Neural progenitor cell (in vitro differentiated cells): ENCODE measurements at regions not wholly inside any gene's neighbourhood (a gene's known extent, or its start where the extent isn't known, plus 50 kb on each side); places are given as distances from the start of the nearest gene placed in this dataset.

Source experiments
- DNase-seq: peaks from one replicate; pipeline ENCODE4 v3.0.0-alpha.2; 2016; ENCODE audit warnings: low spot score
- H2AFZ ChIP-seq: fragments of 200-600 bp; sonication (generic); replicated peaks from 2 replicates; pipeline ENCODE4 v1.6.1; 2016; ENCODE audit warnings: antibody characterized with exemption
- H3F3A ChIP-seq: fragments of 200-600 bp; sonication (generic); 2 replicates; pipeline ENCODE4 v1.6.1; 2016; ENCODE audit warnings: antibody characterized with exemption, low read depth
- H3K27ac ChIP-seq: fragments of 200-600 bp; sonication (generic); 2 replicates; pipeline ENCODE4 v1.5.1; 2016; ENCODE audit warnings: mild to moderate bottlenecking
- H3K27me3 ChIP-seq: fragments of 200-600 bp; sonication (generic); 2 replicates; pipeline ENCODE4 v1.6.1; 2016; ENCODE audit warnings: mild to moderate bottlenecking, moderate library complexity
- H3K36me3 ChIP-seq: fragments of 200-600 bp; sonication (generic); 2 replicates; pipeline ENCODE4 v1.5.1; 2016
- H3K4me1 ChIP-seq: fragments of 200-600 bp; sonication (generic); 2 replicates; pipeline ENCODE4 v1.6.1; 2016; ENCODE audit warnings: mixed run types
- H3K4me2 ChIP-seq: fragments of 200-600 bp; sonication (generic); 2 replicates; pipeline ENCODE4 v1.6.1; 2016
- H3K4me3 ChIP-seq: fragments of 200-600 bp; sonication (generic); 2 replicates; pipeline ENCODE4 v1.5.1; 2016
- H3K79me2 ChIP-seq: fragments of 200-600 bp; sonication (generic); 2 replicates; pipeline ENCODE4 v1.6.1; 2016; ENCODE audit warnings: low read depth
- H3K9ac ChIP-seq: fragments of 200-600 bp; sonication (generic); 2 replicates; pipeline ENCODE4 v1.6.1; 2016
- H3K9me3 ChIP-seq: fragments of 200-600 bp; sonication (generic); 2 replicates; pipeline ENCODE4 v1.5.1; 2016; ENCODE audit warnings: low read depth
- H4K20me1 ChIP-seq: fragments of 200-600 bp; sonication (generic); 2 replicates; pipeline ENCODE4 v1.6.1; 2016; ENCODE audit warnings: low read depth
- H3K27ac Mint-ChIP-seq: 3 replicates; pipeline ENCODE4 v1.8.0; 2021; ENCODE audit warnings: mixed read lengths
- H3K27me3 Mint-ChIP-seq: 2 replicates; pipeline ENCODE4 v1.8.0; 2022; ENCODE audit warnings: low read depth, mild to moderate bottlenecking, inconsistent platforms, moderate library complexity, mixed read lengths; ENCODE audit not compliant: insufficient read depth
- H3K36me3 Mint-ChIP-seq: 3 replicates; pipeline ENCODE4 v1.8.0; 2021; ENCODE audit warnings: mixed read lengths
- H3K4me1 Mint-ChIP-seq: 3 replicates; pipeline ENCODE4 v1.8.0; 2021; ENCODE audit warnings: mixed read lengths
- H3K4me3 Mint-ChIP-seq: 3 replicates; pipeline ENCODE4 v1.8.0; 2021; ENCODE audit warnings: mild to moderate bottlenecking, moderate library complexity, mixed read lengths
- H3K9me3 Mint-ChIP-seq: 3 replicates; pipeline ENCODE4 v1.8.0; 2020; ENCODE audit warnings: mixed read lengths
- EZH2 ChIP-seq: fragments of 200-600 bp; sonication (generic); IDR thresholded peaks from 2 replicates; pipeline ENCODE4 v1.6.1; 2017; ENCODE audit warnings: antibody characterized with exemption, mild to moderate bottlenecking, moderate library complexity
- EZH2phosphoT487 ChIP-seq: fragments of 200-600 bp; sonication (generic); IDR thresholded peaks from 2 replicates; pipeline ENCODE4 v1.6.1; 2017; ENCODE audit warnings: antibody characterized with exemption
- TF ChIP-seq, protein P1 (sequence below): fragments of 200-600 bp; sonication (generic); IDR thresholded peaks from 2 replicates; pipeline ENCODE4 v1.5.1; 2017; ENCODE audit warnings: antibody characterized with exemption, mild to moderate bottlenecking

DNA sequence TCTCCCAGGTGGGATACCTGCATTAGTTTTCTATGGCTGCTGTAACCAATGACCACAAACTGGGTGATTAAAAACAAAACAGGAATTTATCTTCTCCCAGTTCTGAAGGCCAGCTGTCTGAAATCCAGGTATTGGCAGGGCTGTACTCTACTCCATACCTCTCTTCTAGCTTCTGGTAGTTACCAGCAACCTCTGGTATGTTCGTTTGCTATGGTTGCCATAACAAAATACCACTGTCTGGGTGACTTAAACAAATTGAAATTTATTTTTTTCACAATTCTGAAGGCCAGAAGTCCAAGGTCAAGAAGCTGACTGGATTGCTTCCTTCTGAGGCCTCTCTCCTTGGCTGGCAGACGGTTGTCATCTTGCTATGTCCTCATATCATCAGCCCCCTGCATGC is 642.1 kb upstream of the TENM3 start:
- Mint-ChIP-seq H3K27ac (no peak overlapping the region), H3K4me3 (no peak overlapping the region), H3K9me3 (no peaks in the 10 kb centered on the region), H3K27me3 (peaks cover 5% of the 10 kb centered on the region), H3K4me1 (peaks cover 7% of the 10 kb centered on the region), H3K36me3 (no peaks in the 10 kb centered on the region)
- Histone ChIP-seq H3K79me2 (no peaks in the 10 kb centered on the region), H3K4me1 (no peaks in the 10 kb centered on the region), H3K4me2 (no peak overlapping the region), H3K36me3 (no peaks in the 10 kb centered on the region), H3K27ac (no peak overlapping the region), H3K9me3 (no peaks in the 10 kb centered on the region), H3K4me3 (no peak overlapping the region), H3F3A (no peaks in the 10 kb centered on the region), H3K9ac (no peak overlapping the region), H2AFZ (no peak overlapping the region), H3K27me3 (no peaks in the 10 kb centered on the region), H4K20me1 (no peaks in the 10 kb centered on the region)
- no peak for DNase-seq
- TF ChIP-seq EZH2 (no peak), EZH2phosphoT487 (no peak)
- TF ChIP-seq, protein P1, sequence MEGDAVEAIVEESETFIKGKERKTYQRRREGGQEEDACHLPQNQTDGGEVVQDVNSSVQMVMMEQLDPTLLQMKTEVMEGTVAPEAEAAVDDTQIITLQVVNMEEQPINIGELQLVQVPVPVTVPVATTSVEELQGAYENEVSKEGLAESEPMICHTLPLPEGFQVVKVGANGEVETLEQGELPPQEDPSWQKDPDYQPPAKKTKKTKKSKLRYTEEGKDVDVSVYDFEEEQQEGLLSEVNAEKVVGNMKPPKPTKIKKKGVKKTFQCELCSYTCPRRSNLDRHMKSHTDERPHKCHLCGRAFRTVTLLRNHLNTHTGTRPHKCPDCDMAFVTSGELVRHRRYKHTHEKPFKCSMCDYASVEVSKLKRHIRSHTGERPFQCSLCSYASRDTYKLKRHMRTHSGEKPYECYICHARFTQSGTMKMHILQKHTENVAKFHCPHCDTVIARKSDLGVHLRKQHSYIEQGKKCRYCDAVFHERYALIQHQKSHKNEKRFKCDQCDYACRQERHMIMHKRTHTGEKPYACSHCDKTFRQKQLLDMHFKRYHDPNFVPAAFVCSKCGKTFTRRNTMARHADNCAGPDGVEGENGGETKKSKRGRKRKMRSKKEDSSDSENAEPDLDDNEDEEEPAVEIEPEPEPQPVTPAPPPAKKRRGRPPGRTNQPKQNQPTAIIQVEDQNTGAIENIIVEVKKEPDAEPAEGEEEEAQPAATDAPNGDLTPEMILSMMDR, result no peak

DNA sequence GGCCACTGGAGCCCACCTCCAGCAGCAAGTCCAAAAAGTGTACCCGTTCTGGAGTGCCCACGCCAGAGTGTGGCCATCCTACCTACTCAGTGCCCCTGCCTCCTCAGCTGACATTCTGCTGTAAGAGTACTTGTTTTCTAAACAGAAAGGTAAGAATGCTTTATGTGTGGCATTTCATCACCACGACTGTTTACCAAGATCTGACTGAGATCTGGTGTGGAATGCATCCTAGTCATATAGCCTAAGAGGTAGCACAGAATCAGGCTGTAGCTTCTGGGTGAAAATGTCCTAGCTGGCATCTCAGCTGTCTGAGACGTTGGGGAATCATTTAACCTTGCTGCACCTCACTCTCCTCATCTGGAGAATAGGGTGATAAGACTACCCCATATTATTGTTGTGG is 638.7 kb upstream of the TENM3 start:
- no peaks in the 10 kb centered on the region for H4K20me1 ChIP-seq
- no peaks in the 10 kb centered on the region for H3F3A ChIP-seq
- H3K27me3 Mint-ChIP-seq, result peaks cover 4% of the 10 kb centered on the region
- peak overlapping the region; percentile 43 for H3K27ac Mint-ChIP-seq
- H3K36me3 ChIP-seq, result no peaks in the 10 kb centered on the region
- H3K36me3 Mint-ChIP-seq, result no peaks in the 10 kb centered on the region
- H3K9ac ChIP-seq, result no peak overlapping the region
- H3K4me1 Mint-ChIP-seq, result peaks cover 30% of the 10 kb centered on the region
- H3K4me3 Mint-ChIP-seq, result no peak overlapping the region
- H3K4me3 ChIP-seq, result no peak overlapping the region
- no peak overlapping the region for H2AFZ ChIP-seq
- DNase-seq, result no peak
- H3K27me3 ChIP-seq, result no peaks in the 10 kb centered on the region
- no peaks in the 10 kb centered on the region for H3K9me3 ChIP-seq
- H3K79me2 ChIP-seq, result no peaks in the 10 kb centered on the region
- peaks cover 4% of the 10 kb centered on the region for H3K4me1 ChIP-seq
- no peaks in the 10 kb centered on the region for H3K9me3 Mint-ChIP-seq
- H3K4me2 ChIP-seq, result no peak overlapping the region
- TF ChIP-seq, protein P1, result no peak
- TF ChIP-seq EZH2, result no peak
- no peak for TF ChIP-seq EZH2phosphoT487
- no peak overlapping the region for H3K27ac ChIP-seq

DNA sequence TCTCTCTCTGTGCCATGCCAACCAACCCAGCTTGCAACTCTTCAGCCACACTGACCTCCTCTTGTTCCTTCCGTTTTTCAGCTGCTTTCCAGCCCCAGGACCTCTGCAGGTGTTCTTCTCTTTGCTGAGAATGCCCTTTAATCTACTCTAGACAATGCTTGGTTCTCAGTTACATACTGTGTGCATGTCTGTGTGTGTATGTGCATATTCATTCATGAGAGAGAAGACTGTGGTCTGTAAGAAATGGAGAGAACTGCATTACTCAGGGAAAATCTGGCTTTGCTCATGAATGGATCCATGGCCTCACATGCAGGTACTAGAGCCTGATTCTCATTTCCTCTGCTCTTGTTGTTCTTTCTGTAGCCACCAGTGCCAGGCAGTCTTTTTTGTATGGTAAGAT is 636.9 kb upstream of the TENM3 start:
- no peaks in the 10 kb centered on the region for H3F3A ChIP-seq
- H3K27ac ChIP-seq, result no peak overlapping the region
- peaks cover 39% of the 10 kb centered on the region for H3K4me1 Mint-ChIP-seq
- H3K9me3 ChIP-seq, result no peaks in the 10 kb centered on the region
- no peak for TF ChIP-seq EZH2phosphoT487
- TF ChIP-seq, protein P1, result no peak
- TF ChIP-seq EZH2, result no peak
- no peaks in the 10 kb centered on the region for H3K9me3 Mint-ChIP-seq
- no peak overlapping the region for H2AFZ ChIP-seq
- no peak for DNase-seq
- H3K4me3 Mint-ChIP-seq, result no peak overlapping the region
- no peaks in the 10 kb centered on the region for H3K36me3 Mint-ChIP-seq
- H3K4me1 ChIP-seq, result peaks cover 4% of the 10 kb centered on the region
- H4K20me1 ChIP-seq, result no peaks in the 10 kb centered on the region
- H3K27ac Mint-ChIP-seq, result peak overlapping the region; percentile 18
- H3K4me3 ChIP-seq, result no peak overlapping the region
- H3K36me3 ChIP-seq, result no peaks in the 10 kb centered on the region
- no peaks in the 10 kb centered on the region for H3K79me2 ChIP-seq
- H3K27me3 Mint-ChIP-seq, result peaks cover 2% of the 10 kb centered on the region
- no peak overlapping the region for H3K9ac ChIP-seq
- H3K4me2 ChIP-seq, result no peak overlapping the region
- H3K27me3 ChIP-seq, result no peaks in the 10 kb centered on the region

DNA sequence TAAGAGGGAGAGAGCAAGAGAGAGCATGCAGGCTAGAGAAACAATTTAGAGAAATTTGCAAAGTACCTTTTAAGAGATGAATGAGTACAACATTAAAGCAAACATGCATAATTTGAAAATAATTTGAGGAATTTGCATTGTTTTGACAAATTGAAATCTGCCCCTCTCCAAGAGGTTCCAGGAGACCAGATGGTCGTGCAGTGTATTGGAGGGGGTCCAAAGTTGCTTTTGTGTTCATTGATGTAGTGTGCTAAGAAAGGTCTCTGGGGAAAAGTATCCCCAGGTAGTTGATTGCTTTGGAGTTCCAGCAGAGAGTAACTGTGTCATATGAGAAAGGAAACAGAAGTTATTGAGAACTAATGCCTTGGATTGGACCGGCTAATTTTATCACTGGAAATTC is 635.0 kb upstream of the TENM3 start:
- TF ChIP-seq EZH2, result no peak
- TF ChIP-seq, protein P1, result no peak
- TF ChIP-seq EZH2phosphoT487, result no peak
- Histone ChIP-seq H3K4me2 (no peak overlapping the region), H3F3A (no peaks in the 10 kb centered on the region), H3K27me3 (no peaks in the 10 kb centered on the region), H2AFZ (no peak overlapping the region), H3K4me3 (no peak overlapping the region), H3K79me2 (no peaks in the 10 kb centered on the region), H3K36me3 (no peaks in the 10 kb centered on the region), H3K27ac (no peak overlapping the region), H4K20me1 (no peaks in the 10 kb centered on the region), H3K9me3 (no peaks in the 10 kb centered on the region), H3K4me1 (peaks cover 4% of the 10 kb centered on the region), H3K9ac (no peak overlapping the region)
- H3K36me3 Mint-ChIP-seq, result no peaks in the 10 kb centered on the region
- no peak overlapping the region for H3K27ac Mint-ChIP-seq
- no peaks in the 10 kb centered on the region for H3K9me3 Mint-ChIP-seq
- peaks cover 47% of the 10 kb centered on the region for H3K4me1 Mint-ChIP-seq
- H3K4me3 Mint-ChIP-seq, result no peak overlapping the region
- DNase-seq, result no peak
- peaks cover 2% of the 10 kb centered on the region for H3K27me3 Mint-ChIP-seq
